ENCODE measurements at regions not wholly inside any gene's neighbourhood (a gene's known extent, or its start where the extent isn't known, plus 50 kb on each side); places are given as distances from the start of the nearest gene placed in this dataset.
"Not testable (repeated sequence)": the region's sequence is repeated elsewhere in the genome, so short reads cannot be mapped to it uniquely, and the experiment has no call there.

DNA sequence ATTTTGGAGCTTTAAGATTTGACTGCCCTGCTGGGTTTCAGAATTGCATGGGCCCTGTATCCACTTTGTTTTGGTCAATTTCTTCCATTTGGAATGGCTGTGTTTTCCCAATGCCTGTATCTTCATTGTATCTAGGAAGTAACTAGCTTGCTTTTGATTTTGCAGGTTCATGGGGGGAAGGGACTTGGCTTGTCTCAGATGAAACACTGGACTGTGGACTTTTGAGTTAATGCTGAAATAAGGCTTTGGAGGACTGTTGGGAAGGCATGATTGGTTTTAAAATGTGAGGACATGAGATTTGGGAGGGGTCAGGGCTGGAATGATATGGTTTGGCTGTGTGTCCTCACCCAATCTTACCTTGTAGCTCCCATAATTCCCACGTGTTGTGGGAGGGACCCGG is 245.2 kb upstream of the FOXP2 start:
- TF ChIP-seq POLR2AphosphoS5, POLR2A (IDR thresholded peaks at IDR 0.05): not testable (repeated sequence)
- TF ChIP-seq, protein P1, sequence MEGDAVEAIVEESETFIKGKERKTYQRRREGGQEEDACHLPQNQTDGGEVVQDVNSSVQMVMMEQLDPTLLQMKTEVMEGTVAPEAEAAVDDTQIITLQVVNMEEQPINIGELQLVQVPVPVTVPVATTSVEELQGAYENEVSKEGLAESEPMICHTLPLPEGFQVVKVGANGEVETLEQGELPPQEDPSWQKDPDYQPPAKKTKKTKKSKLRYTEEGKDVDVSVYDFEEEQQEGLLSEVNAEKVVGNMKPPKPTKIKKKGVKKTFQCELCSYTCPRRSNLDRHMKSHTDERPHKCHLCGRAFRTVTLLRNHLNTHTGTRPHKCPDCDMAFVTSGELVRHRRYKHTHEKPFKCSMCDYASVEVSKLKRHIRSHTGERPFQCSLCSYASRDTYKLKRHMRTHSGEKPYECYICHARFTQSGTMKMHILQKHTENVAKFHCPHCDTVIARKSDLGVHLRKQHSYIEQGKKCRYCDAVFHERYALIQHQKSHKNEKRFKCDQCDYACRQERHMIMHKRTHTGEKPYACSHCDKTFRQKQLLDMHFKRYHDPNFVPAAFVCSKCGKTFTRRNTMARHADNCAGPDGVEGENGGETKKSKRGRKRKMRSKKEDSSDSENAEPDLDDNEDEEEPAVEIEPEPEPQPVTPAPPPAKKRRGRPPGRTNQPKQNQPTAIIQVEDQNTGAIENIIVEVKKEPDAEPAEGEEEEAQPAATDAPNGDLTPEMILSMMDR (IDR thresholded peaks at IDR 0.05): not testable (repeated sequence)
